Astrocyte of the cerebellum (primary cell): ENCODE measurements at regions not wholly inside any gene's neighbourhood (a gene's known extent, or its start where the extent isn't known, plus 50 kb on each side); places are given as distances from the start of the nearest gene placed in this dataset.

Experiments
- DNase-seq: peaks from one replicate; pipeline ENCODE4 v3.0.0-alpha.2; 2011; ENCODE audit warnings: low read depth
- H3K4me3 ChIP-seq: 2 replicates; pipeline ENCODE4 v1.5.1; 2011; ENCODE audit warnings: mild to moderate bottlenecking, low read depth, low read length, moderate library complexity
- in situ Hi-C: cut with HindIII; loops from 2 replicates; pipeline ENCODE4 v1.10.0; 2017; ENCODE audit warnings: low sequenced_read_pairs
- TF ChIP-seq, protein P1 (sequence below): IDR thresholded peaks from 2 replicates; pipeline ENCODE4 v1.5.1; 2012; ENCODE audit warnings: low read length, low read depth, moderate library complexity, mild to moderate bottlenecking; ENCODE audit errors: missing control alignments

DNA sequence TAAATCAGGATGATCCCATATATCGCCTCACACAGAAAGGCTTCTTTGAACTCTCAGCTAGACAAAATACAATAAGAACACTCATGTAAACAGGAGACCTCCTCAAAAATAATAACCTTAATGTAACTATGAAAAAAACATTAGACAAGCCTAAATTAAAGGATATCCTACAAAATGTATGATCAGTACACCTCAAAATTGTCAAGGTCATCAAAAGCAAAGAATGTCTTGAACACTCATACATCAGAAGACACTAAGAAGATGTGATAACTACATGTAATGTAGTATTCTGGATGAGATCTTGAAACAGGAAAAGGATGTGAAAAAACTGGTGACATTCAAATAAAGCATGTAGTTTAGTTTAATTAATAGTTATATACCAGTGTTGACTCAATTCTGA, 616.8 kb upstream of the ZEB2 start:
- in situ Hi-C loops, result no loop called here
- H3K4me3 ChIP-seq, result no peak overlapping the region
- TF ChIP-seq, protein P1, sequence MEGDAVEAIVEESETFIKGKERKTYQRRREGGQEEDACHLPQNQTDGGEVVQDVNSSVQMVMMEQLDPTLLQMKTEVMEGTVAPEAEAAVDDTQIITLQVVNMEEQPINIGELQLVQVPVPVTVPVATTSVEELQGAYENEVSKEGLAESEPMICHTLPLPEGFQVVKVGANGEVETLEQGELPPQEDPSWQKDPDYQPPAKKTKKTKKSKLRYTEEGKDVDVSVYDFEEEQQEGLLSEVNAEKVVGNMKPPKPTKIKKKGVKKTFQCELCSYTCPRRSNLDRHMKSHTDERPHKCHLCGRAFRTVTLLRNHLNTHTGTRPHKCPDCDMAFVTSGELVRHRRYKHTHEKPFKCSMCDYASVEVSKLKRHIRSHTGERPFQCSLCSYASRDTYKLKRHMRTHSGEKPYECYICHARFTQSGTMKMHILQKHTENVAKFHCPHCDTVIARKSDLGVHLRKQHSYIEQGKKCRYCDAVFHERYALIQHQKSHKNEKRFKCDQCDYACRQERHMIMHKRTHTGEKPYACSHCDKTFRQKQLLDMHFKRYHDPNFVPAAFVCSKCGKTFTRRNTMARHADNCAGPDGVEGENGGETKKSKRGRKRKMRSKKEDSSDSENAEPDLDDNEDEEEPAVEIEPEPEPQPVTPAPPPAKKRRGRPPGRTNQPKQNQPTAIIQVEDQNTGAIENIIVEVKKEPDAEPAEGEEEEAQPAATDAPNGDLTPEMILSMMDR, result no peak
- no peak for DNase-seq

DNA sequence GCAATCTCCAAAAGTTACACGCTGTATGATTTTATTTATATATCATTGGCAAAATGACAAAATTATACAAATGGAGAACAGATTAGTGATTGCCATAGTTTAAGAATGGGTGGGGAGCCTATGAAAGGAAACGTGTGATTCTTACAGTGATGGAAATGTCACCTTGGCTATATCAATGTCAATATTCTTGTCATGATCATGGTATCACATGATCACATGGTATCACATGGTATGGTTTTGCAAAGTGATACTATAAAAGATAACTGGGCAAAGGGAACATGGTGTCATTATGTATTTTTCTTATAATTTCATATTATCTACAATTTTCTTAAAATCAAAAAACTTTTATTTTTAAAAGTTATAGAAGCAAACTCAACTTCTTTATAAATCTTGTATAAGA, 606.2 kb upstream of the ZEB2 start:
- TF ChIP-seq, protein P1, result no peak

DNA sequence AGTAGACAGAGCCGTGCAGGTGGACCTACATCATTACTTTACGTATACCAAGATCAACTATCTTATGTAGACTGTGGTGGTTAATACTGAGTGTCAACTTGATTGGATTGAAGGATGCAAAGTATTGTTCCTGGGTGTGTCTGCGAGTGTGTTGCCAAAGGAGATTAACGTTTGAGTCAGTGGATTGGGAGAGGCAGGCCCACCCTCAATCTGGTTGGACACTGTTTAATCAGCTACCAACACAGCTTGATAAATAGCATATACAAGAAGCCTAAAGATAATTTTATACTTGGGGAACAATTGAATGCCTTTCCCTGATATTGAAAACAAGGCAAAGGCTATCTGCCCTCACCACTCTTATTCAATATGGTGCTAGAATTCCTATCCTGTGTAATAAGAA, 604.2 kb upstream of the ZEB2 start:
- in situ Hi-C loops, result no loop called here
- no peak overlapping the region for H3K4me3 ChIP-seq
- no peak for DNase-seq
- TF ChIP-seq, protein P1, result no peak

More for the DNA sequence above, 606.2 kb upstream of the ZEB2 start:
- no peak for DNase-seq
- H3K4me3 ChIP-seq, result no peak overlapping the region
- in situ Hi-C loops, result no loop called here

DNA sequence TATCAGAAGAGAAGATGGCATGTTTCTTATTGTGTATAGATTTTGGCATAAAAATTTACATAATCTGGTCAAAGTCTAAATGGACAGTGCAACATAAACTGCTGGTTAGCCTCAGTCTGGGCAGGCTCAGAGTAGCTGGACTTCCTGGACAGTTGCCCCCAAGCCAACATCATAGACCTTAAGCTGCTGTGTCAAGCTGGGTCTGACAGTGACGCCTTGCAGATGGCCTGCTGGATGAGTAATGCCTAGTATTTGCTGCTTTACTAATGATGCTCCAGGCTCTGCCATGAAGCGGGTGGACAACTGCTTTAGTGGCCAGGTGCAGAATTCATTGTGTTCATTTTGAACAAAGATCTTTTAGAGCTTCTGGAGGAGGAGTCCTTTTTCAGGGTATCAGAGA, 603.7 kb upstream of the ZEB2 start:
- TF ChIP-seq, protein P1, result no peak
- in situ Hi-C loops, result no loop called here
- no peak overlapping the region for H3K4me3 ChIP-seq
- no peak for DNase-seq

DNA sequence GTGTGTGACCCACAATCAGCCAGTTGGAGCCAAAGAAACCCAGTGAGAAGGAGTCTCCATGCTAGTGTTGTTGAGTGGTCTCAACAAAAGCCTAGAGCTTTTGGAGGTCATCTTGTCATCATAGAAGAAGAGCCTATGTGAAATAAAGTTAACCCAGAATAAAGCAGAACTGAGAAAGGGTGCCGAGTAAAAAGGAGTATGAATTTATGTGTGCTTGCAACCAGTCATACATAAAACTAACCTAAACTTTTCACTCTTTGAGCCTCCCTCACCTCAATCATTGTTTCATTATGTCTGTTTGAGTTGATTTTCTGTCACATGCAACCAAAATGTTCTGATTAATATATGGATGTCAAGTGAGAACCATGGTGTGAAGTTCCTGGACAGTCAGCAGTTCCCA, 599.3 kb upstream of the ZEB2 start:
- in situ Hi-C loops, result no loop called here
- H3K4me3 ChIP-seq, result no peak overlapping the region
- TF ChIP-seq, protein P1, result no peak
- no peak for DNase-seq

DNA sequence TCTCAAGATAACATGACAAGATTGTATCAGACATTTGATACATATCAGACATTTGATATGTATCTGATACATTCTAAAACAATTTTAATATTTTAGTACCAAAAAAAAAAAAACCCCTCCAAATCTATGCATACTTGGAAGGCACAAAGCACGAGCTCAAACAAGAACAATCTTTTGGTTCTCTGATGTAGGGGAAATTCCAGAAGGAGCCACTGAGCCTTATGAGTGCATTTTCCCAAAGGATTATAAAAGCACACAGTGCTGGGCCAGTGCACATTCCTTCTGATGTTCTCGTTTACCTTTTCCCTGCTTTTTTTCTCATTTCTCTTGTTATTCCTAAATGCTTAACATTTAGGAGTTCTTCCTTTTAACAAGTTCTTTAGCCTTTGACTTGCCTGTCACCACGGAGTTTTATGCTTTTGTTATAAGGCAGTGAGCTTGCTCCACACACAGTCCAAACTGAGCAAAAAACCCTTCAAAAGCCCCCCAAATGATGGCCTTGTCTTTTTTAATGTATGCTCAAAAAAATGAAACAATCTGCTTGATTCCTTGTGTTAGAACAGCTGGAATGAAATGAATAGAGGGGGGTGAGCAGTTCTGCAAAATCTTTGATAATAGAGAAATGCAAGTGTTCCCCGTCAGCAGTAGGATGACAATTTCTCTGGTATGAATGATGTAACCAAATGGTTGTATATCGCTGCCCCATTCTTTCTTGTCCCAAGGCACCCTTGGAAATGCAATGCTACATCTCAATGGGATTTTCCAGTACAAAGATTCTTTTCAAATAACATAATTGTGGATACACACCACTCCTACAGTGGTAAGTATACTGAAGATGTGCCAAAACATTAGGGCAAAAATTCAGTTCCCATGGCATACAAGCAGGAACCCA, 597.2 kb upstream of the ZEB2 start:
- TF ChIP-seq, protein P1, result no peak
- H3K4me3 ChIP-seq, result no peak overlapping the region
- no peak for DNase-seq
- in situ Hi-C loops, result no loop called here

DNA sequence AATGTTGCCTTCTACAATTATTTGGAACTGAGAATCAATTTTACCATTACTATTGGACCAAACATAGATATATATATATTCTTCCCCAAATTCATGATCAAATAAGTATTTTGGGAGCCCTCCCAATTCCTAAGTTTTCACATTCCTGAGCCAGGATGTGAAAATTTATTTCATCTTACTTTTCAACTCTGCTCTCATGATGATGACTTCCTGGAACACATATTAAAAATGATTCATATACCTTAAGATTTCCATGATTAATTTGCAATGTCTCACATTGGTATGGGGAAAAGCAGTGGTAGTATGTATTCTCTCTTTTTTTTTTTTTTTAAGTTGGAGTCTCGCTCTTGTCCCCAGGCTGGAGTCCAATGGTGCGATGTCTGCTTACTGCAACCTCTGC, 596.1 kb upstream of the ZEB2 start:
- in situ Hi-C loops, result no loop called here
- TF ChIP-seq, protein P1, result no peak
- DNase-seq, result no peak

More for the DNA sequence above, 596.1 kb upstream of the ZEB2 start:
- H3K4me3 ChIP-seq, result no peak overlapping the region
